Keratinocyte (primary cell): ENCODE measurements at regions not wholly inside any gene's neighbourhood (a gene's known extent, or its start where the extent isn't known, plus 50 kb on each side); places are given as distances from the start of the nearest gene placed in this dataset.

Experiments
- DNase-seq: peaks from one replicate; pipeline ENCODE4 v3.0.0-alpha.2; 2011; ENCODE audit warnings: low read depth, missing footprints, low spot score
- FAIRE-seq: peaks from 2 replicates; lab custom pipeline; 2011; peaks lifted over from hg19 to GRCh38; lab: Jason Lieb, UNC
- H2AFZ ChIP-seq: 2 replicates; pipeline ENCODE4 v1.6.0; 2012; ENCODE audit warnings: low read length, control low read depth, inconsistent platforms; ENCODE audit not compliant: control insufficient read depth
- H3K27ac ChIP-seq: 2 replicates; pipeline ENCODE4 v1.5.1; 2011; ENCODE audit warnings: low read length; ENCODE audit not compliant: control insufficient read depth, insufficient read depth
- H3K27me3 ChIP-seq: 3 replicates; pipeline ENCODE4 v1.6.0; 2011; ENCODE audit warnings: low read length; ENCODE audit not compliant: control insufficient read depth, insufficient read depth; ENCODE audit errors: extremely low read depth
- H3K36me3 ChIP-seq, 2 experiments: 2 replicates in 1 of 2; 3 replicates in 1 of 2; pipeline ENCODE4 v1.5.1; 2011; ENCODE audit warnings: low read length in 2 of 2, mild to moderate bottlenecking in 1 of 2; ENCODE audit not compliant: control insufficient read depth in 2 of 2, insufficient read depth in 2 of 2; ENCODE audit errors: extremely low read depth in 1 of 2
- H3K4me1 ChIP-seq: 3 replicates; pipeline ENCODE4 v1.5.1; 2011; ENCODE audit warnings: low read length; ENCODE audit not compliant: control insufficient read depth, insufficient read depth; ENCODE audit errors: extremely low read depth
- H3K4me2 ChIP-seq: 3 replicates; pipeline ENCODE4 v1.6.0; 2011; ENCODE audit warnings: low read depth, low read length; ENCODE audit not compliant: control insufficient read depth, insufficient read depth; ENCODE audit errors: extremely low read depth
- H3K4me3 ChIP-seq, 3 experiments: fragments of 200-600 bp in 1 of 3; sonication (generic) in 1 of 3; 2 replicates in 2 of 3; 3 replicates in 1 of 3; pipeline ENCODE4 v1.5.1; 2011 to 2016; ENCODE audit warnings: low read length in 3 of 3, mild to moderate bottlenecking in 3 of 3, control low read depth in 2 of 3, inconsistent platforms in 1 of 3, low read depth in 1 of 3, mixed read lengths in 1 of 3, mixed run types in 1 of 3, moderate library complexity in 1 of 3; ENCODE audit not compliant: control insufficient read depth in 2 of 3, insufficient read depth in 2 of 3; ENCODE audit errors: extremely low read depth in 1 of 3
- H3K79me2 ChIP-seq: 2 replicates; pipeline ENCODE4 v1.6.0; 2012; ENCODE audit warnings: low read length; ENCODE audit not compliant: control insufficient read depth, insufficient read depth
- H3K9ac ChIP-seq: 3 replicates; pipeline ENCODE4 v1.6.0; 2011; ENCODE audit warnings: low read length; ENCODE audit not compliant: control insufficient read depth, insufficient read depth; ENCODE audit errors: extremely low read depth
- H3K9me1 ChIP-seq: 3 replicates; pipeline ENCODE4 v1.6.0; 2011; ENCODE audit warnings: low read length; ENCODE audit not compliant: control insufficient read depth, insufficient read depth; ENCODE audit errors: extremely low read depth
- H3K9me3 ChIP-seq: 2 replicates; pipeline ENCODE4 v1.5.1; 2012; ENCODE audit warnings: low read depth, low read length; ENCODE audit not compliant: control insufficient read depth
- H4K20me1 ChIP-seq: 3 replicates; pipeline ENCODE4 v1.6.0; 2011; ENCODE audit warnings: low read length; ENCODE audit not compliant: control insufficient read depth, insufficient read depth; ENCODE audit errors: extremely low read depth
- CTCF ChIP-seq, 3 experiments: IDR thresholded peaks in 1 of 3; conservative IDR thresholded peaks in 1 of 3; optimal IDR thresholded peaks in 1 of 3; 2 replicates in 2 of 3; 3 replicates in 1 of 3; pipeline versions ENCODE3 to v1.5.1; 2011; ENCODE audit warnings: low read length in 3 of 3, mild to moderate bottlenecking in 3 of 3, moderate library complexity in 2 of 3, control low read depth in 1 of 3, inconsistent platforms in 1 of 3; ENCODE audit not compliant: insufficient read depth in 2 of 3; ENCODE audit errors: extremely low read depth in 1 of 3
- EZH2 ChIP-seq: IDR thresholded peaks from one replicate; pipeline ENCODE4 v1.6.1; 2012; ENCODE audit warnings: inconsistent platforms, mild to moderate bottlenecking, low read length, moderate library complexity
- dilution Hi-C: fragments of 300-500 bp; cut with MboI; formaldehyde crosslinking; loops from one replicate; pipeline ENCODE4 v1.7.0; 2020; ENCODE audit warnings: low sequenced_read_pairs; ENCODE audit not compliant: extremely low pct_ligation_motif_present

DNA sequence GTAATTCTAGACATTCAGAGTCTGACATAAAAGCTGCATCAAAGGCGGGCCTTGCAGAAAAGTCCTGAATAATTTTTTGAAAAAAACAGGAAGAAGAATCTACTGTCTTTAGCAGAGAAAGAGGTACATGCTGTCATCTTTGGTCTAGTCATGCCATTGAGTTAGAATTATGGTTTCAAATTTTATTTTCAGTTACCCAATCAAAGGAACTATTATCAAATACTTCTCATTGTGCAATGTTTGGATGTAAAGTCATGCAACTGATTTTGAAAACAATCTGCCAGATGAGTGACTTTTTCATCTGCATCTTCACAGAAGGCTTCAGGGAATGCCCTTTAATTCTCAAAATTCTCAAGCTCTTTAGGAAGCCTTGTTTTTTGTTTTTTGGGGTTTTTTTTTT, 803.5 kb downstream of the FLRT2 start:
- Histone ChIP-seq H3K9me1 (no peaks in the 10 kb centered on the region), H3K79me2 (no peaks in the 10 kb centered on the region), H3K9ac (no peak overlapping the region), H3K36me3 (no peaks in the 10 kb centered on the region), H4K20me1 (no peaks in the 10 kb centered on the region), H3K4me2 (no peak overlapping the region), H3K4me1 (no peaks in the 10 kb centered on the region), H3K4me3 (no peak overlapping the region), H3K27ac (no peak overlapping the region), H3K9me3 (no peaks in the 10 kb centered on the region), H3K27me3 (no peaks in the 10 kb centered on the region), H2AFZ (no peak overlapping the region)
- TF ChIP-seq CTCF (optimal IDR thresholded peaks at IDR 0.05 in 1 of 3, IDR thresholded peaks at IDR 0.05 in 1 of 3, conservative IDR thresholded peaks at IDR 0.05 in 1 of 3; ENCODE audit: extremely low read depth in 1 of 3, insufficient read depth in 2 of 3, low read length in 3 of 3): no peak
- TF ChIP-seq EZH2: no peak
- dilution Hi-C loops: no loop called here
- DNase-seq: no peak
- no peak for FAIRE-seq

DNA sequence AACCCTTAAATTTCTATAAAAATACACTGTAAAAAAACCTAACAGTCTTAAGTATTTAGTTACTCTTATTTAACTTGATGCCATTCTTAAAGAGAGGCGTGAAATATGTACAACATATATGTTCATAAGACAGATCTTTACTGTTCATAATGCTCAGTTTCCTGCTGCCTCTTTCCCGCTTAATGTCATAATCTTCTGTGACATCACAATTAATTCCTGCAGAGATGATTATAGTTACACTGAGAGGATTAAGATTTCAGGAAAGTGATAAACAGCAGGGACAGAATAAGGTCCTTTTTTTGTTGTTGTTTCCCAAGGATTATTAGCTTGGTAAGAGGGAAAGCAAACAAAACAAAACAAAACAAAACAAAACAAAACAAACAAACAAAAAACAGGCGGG, 801.4 kb downstream of the FLRT2 start:
- Histone ChIP-seq H3K9ac (no peak overlapping the region), H3K4me1 (no peaks in the 10 kb centered on the region), H3K4me3 (no peak overlapping the region), H3K4me2 (no peak overlapping the region), H4K20me1 (no peaks in the 10 kb centered on the region), H3K27ac (no peak overlapping the region), H3K9me1 (no peaks in the 10 kb centered on the region), H3K27me3 (no peaks in the 10 kb centered on the region), H3K9me3 (no peaks in the 10 kb centered on the region), H3K79me2 (no peaks in the 10 kb centered on the region), H3K36me3 (no peaks in the 10 kb centered on the region), H2AFZ (no peak overlapping the region)
- FAIRE-seq (no peak), DNase-seq (no peak)
- dilution Hi-C loops: no loop called here
- TF ChIP-seq CTCF (optimal IDR thresholded peaks at IDR 0.05 in 1 of 3, IDR thresholded peaks at IDR 0.05 in 1 of 3, conservative IDR thresholded peaks at IDR 0.05 in 1 of 3; ENCODE audit: extremely low read depth in 1 of 3, insufficient read depth in 2 of 3, low read length in 3 of 3): no peak
- TF ChIP-seq EZH2: no peak
